Skin epidermis (tissue), 12 donors: ENCODE measurements at regions not wholly inside any gene's neighbourhood (a gene's known extent, or its start where the extent isn't known, plus 50 kb on each side); places are given as distances from the start of the nearest gene placed in this dataset.
A peak's percentile ranks its signal among the peaks of the same experiment; 100 is the strongest.

Source experiments
- H3K27ac ChIP-seq, 21 experiments: fragments of 200-600 bp; sonication (generic) in 11 of 21; one replicate each; pipeline ENCODE4 v1.5.0; 2020; ENCODE audit warnings: mild to moderate bottlenecking in 3 of 21, inconsistent platforms in 2 of 21, moderate library complexity in 2 of 21
- H3K4me3 ChIP-seq, 7 experiments: fragments of 200-600 bp; sonication (generic) in 2 of 7; one replicate each; pipeline ENCODE4 v1.5.0; 2020; ENCODE audit warnings: inconsistent platforms in 2 of 7, mild to moderate bottlenecking in 2 of 7, moderate library complexity in 1 of 7

- Histone ChIP-seq H3K27ac (no peak overlapping the region), H3K4me3 (no peak overlapping the region)
Observed at GRCh38 chr17:63308272-63308671, 137.8 kb downstream of the CYB561 start.

- no peak overlapping the region for H3K27ac ChIP-seq
- no peak overlapping the region for H3K4me3 ChIP-seq
Observed at GRCh38 chr17:63309021-63309420, 137.1 kb downstream of the CYB561 start.

- no peak overlapping the region for H3K4me3 ChIP-seq
Observed at GRCh38 chr17:63311416-63311937, 134.6 kb downstream of the CYB561 start.

GRCh38 chr17:63314761-63315160, 131.3 kb downstream of the CYB561 start:
- no peak overlapping the region for H3K4me3 ChIP-seq
- no peak overlapping the region for H3K27ac ChIP-seq

More at GRCh38 chr17:63311416-63311937, 134.6 kb downstream of the CYB561 start:
- no peak overlapping the region for H3K27ac ChIP-seq

- Histone ChIP-seq H3K4me3 (no peak overlapping the region), H3K27ac (no peak overlapping the region)
Observed at GRCh38 chr17:63316100-63316499, 130.0 kb downstream of the CYB561 start.

- no peak overlapping the region for H3K4me3 ChIP-seq
- no peak overlapping the region for H3K27ac ChIP-seq
Observed at GRCh38 chr17:63317166-63317840, 128.8 kb downstream of the CYB561 start.

GRCh38 chr17:63325808-63326207, 120.3 kb downstream of the CYB561 start:
- no peak overlapping the region for H3K27ac ChIP-seq
- no peak overlapping the region for H3K4me3 ChIP-seq

GRCh38 chr17:63329876-63330275, 116.2 kb downstream of the CYB561 start:
- no peak overlapping the region for H3K4me3 ChIP-seq
- H3K27ac ChIP-seq = peak overlapping the region in 4 of 21 experiments; percentile 8 to 51 (median 27)

GRCh38 chr17:63331301-63332061, 114.6 kb downstream of the CYB561 start:
- Histone ChIP-seq H3K27ac (peak overlapping the region in 1 of 21 experiments; percentile 18), H3K4me3 (no peak overlapping the region)

- H3K27ac ChIP-seq = no peak overlapping the region
- no peak overlapping the region for H3K4me3 ChIP-seq
Observed at GRCh38 chr17:63332286-63332685, 113.8 kb downstream of the CYB561 start.

- H3K4me3 ChIP-seq = no peak overlapping the region
- no peak overlapping the region for H3K27ac ChIP-seq
Observed at GRCh38 chr17:63333869-63334268, 112.2 kb downstream of the CYB561 start.

- Histone ChIP-seq H3K4me3 (no peak overlapping the region), H3K27ac (peak overlapping the region in 3 of 21 experiments; percentile 4 to 29 (median 15))
Observed at GRCh38 chr17:63335831-63336230, 110.3 kb downstream of the CYB561 start.

GRCh38 chr17:63337579-63337978, 108.5 kb downstream of the CYB561 start:
- H3K4me3 ChIP-seq = no peak overlapping the region
- H3K27ac ChIP-seq = no peak overlapping the region

GRCh38 chr17:63338272-63338671, 107.8 kb downstream of the CYB561 start:
- Histone ChIP-seq H3K27ac (no peak overlapping the region), H3K4me3 (no peak overlapping the region)

GRCh38 chr17:63341276-63341675, 104.8 kb downstream of the CYB561 start:
- H3K27ac ChIP-seq = no peak overlapping the region
- no peak overlapping the region for H3K4me3 ChIP-seq

GRCh38 chr17:63344383-63344782, 101.7 kb downstream of the CYB561 start:
- H3K27ac ChIP-seq = no peak overlapping the region
- H3K4me3 ChIP-seq = no peak overlapping the region

GRCh38 chr17:63345611-63346010, 100.5 kb downstream of the CYB561 start:
- H3K27ac ChIP-seq = no peak overlapping the region
- H3K4me3 ChIP-seq = no peak overlapping the region

- no peak overlapping the region for H3K27ac ChIP-seq
Observed at GRCh38 chr17:63347475-63347874, 98.6 kb downstream of the CYB561 start.

GRCh38 chr17:63349478-63350000, 96.6 kb downstream of the CYB561 start:
- peak overlapping the region in 1 of 21 experiments; percentile 46 for H3K27ac ChIP-seq
- H3K4me3 ChIP-seq = no peak overlapping the region

More at GRCh38 chr17:63347475-63347874, 98.6 kb downstream of the CYB561 start:
- H3K4me3 ChIP-seq = no peak overlapping the region

GRCh38 chr17:63350364-63350763, 95.7 kb downstream of the CYB561 start:
- no peak overlapping the region for H3K4me3 ChIP-seq
- H3K27ac ChIP-seq = peak overlapping the region in 1 of 21 experiments; percentile 46

- H3K27ac ChIP-seq = no peak overlapping the region
- H3K4me3 ChIP-seq = no peak overlapping the region
Observed at GRCh38 chr17:63354256-63354655, 91.8 kb downstream of the CYB561 start.
